ELF-1 (cell line): ENCODE measurements at regions not wholly inside any gene's neighbourhood (a gene's known extent, or its start where the extent isn't known, plus 50 kb on each side); places are given as distances from the start of the nearest gene placed in this dataset.
A peak's percentile ranks its signal among the peaks of the same experiment; 100 is the strongest.
"Not testable (repeated sequence)": the region's sequence is repeated elsewhere in the genome, so short reads cannot be mapped to it uniquely, and the experiment has no call there.

Experiments
- DNase-seq: peaks from one replicate; pipeline ENCODE4 v3.0.0-alpha.2; 2016; ENCODE audit warnings: low read depth, low spot score

DNA sequence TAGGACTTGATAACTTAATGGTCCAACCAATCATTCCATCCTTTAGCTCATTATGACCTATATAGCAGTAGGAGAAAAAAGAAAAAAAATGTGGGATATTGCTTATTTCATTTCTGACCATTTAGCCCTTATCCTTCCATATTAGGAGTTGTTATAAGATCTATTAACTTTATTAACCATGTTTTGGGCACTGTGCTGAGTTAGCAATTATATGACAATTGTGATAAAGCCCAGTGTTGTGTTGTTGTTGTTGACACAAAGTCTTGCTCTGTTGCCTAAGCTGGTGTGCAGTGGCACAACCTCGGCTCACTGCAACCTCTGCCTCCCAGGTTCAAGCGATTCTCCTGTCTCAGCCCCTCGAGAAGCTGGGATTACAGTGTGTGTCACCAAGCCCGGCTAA lies 569.7 kb upstream of the FOXG1 start:
- no peak for DNase-seq

GRCh38 chr14:28220391-28220790 lies 546.2 kb upstream of the FOXG1 start:
- no peak for DNase-seq

DNA sequence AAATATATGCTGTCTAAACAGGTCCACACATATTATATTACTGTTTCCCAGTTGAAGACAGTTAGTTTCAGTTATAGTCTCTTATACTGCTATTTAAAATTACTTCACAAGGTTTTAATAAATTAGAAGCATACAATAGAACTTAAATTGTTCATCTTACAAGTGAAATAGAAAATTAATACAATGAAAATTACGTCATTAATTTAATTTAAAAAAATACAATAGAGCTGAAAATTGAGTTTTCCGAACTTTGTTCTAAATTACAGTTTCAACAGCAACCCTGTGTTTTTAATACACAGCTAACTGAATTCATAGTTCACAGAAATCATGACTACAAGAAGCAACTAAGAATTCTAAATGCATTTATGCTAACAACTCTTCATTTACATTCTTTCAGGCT lies 525.7 kb upstream of the FOXG1 start:
- DNase-seq: no peak

- no peak for DNase-seq
These were observed 523.7 kb upstream of the FOXG1 start for GRCh38 chr14:28242895-28243294.

GRCh38 chr14:28243600-28243999 lies 523.0 kb upstream of the FOXG1 start:
- no peak for DNase-seq

GRCh38 chr14:28245216-28245615 lies 521.4 kb upstream of the FOXG1 start:
- no peak for DNase-seq

- no peak for DNase-seq
These were observed 519.1 kb upstream of the FOXG1 start for GRCh38 chr14:28247491-28247890.

DNA sequence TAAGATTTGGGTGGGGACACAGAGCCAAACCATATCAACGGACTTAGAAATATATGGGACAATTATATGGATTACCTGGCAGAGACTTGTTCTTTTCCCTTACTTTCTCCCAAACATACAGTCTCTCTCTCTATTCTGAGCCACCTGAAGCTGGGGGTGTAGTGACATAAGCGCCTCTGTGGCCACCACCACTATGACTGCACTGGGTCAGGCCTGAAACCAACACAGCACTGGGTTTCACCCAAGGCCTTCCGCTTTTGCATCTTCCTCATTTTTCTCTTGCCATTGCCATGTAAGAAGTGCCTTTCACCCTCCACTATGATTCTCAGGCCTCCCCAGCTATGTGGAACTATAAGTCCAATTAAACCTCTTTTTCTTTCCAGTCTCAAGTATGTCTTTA lies 514.5 kb upstream of the FOXG1 start:
- DNase-seq: not testable (repeated sequence)

- no peak for DNase-seq
These were observed 511.8 kb upstream of the FOXG1 start for GRCh38 chr14:28254768-28255167.

DNA sequence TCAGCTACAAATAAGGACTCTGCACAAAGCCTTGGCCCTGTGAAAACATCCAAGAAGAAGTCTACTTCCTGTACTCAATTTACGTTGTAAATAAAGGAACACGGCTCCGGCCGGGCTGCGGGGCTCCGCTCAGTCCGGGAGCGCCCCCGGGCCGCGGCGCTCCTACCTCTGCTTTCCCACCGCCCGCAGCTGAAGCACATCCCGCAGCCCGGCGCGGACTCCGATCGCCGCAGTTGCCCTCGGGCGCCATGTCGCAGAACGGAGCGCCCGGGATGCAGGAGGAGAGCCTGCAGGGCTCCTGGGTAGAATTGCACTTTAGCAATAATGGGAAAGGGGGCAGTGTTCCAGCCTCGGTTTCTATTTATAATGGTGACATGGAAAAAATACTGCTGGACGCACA lies 502.3 kb upstream of the FOXG1 start:
- peak; percentile 81 for DNase-seq

- DNase-seq: no peak
These were observed 494.3 kb upstream of the FOXG1 start for GRCh38 chr14:28272270-28272669.

GRCh38 chr14:28280530-28280929 lies 486.1 kb upstream of the FOXG1 start:
- no peak for DNase-seq

DNA sequence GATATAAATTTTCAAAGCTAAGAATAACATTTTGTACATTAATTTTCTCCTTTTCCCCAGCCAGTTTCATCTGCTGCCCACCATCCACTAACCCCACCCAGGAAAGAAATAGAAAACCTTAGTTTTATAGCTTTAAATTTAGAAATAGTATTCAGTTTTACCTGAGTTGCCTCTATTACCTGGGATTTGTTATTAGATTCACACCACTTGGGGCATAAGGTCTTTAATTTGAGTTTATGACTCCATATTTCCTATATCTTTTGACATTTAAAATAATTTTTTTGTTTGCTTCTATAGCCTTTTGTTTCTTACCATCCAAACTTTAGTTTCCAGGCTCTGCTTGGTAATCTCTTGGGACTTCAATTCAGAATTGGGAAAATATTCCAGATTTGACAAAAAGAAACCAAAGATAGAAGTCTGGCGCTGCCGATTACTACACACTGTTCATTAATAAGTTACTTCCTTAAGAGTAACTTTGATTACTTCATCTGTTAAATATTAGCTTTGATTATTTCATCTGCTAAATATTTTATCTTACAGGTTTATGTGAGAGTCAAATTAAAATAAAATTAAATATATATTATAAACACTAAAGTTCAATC lies 485.5 kb upstream of the FOXG1 start:
- DNase-seq: no peak

DNA sequence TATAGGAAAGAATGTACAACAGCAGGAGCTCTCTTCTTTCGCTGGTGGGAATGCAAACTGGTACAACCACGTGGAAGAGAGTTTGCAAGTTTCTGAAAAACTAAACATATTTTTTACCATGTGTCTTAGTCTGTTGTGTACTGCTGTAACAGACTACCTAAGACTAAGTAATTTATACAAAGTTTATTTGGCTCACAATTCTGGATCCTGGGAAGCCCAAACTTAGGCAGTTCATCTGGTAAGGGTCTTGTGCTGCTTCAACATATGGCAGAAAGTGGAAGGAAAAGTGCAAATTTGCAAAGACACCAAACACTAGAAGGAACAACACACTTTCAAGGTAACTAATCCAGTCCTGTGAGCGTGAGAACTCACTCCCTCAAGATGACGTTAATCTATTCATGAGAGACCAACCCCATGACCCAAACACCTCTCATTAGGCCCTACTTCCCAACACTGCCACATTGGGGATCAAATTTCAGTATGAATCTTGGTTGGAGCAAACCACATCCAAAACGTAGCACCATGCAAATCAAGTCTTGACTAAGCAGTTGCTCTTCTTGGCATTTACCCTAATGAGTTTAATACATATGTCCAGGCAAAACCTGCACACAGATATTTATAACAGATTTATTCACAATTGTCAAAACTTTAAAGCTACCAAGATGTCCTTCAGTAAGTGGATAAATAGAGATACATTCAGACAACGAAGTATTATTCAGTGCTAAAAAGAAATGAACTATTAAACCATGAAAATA lies 481.9 kb upstream of the FOXG1 start:
- DNase-seq: no peak

- peak; percentile 34 for DNase-seq
These were observed 471.6 kb upstream of the FOXG1 start for GRCh38 chr14:28294834-28295440.

DNA sequence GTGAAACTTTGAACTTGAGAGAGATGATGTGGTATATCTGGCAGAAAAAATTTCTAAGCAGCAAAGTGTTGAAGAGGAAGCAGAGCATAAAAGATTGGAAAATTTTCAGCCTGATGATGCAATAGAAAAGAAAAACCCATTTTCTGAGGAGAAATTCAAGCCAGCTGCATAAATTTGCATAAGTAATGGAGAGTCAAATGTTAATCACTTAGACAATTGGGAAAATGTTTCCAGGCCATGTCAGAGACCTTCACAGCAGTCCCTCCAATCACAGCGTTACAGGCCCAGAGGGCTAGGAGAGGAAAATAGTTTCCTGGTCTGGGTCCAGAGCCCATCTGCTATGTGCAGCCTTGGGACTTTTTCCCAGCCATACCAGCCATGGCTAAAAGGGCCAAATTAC lies 469.0 kb upstream of the FOXG1 start:
- no peak for DNase-seq

DNA sequence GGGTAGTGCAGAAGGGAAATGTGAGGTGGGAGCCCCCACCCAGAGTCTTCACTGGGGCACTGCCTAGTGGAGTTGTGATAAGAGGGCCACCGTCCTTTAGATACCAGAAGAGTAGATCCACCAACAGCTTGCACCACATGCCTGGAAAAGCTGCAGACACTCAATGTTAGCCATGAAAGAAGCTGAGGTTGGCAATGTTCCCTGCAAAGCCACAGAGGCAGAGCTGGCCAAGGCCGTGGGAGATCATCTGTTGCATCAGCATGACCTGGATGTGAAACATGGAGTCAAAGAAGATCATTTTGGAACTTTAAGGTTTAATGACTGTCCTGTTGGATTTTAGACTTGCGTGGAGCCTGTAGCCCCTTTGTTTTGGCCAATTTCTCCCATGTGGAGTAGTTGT lies 468.4 kb upstream of the FOXG1 start:
- no peak for DNase-seq

GRCh38 chr14:28299227-28299626 lies 467.4 kb upstream of the FOXG1 start:
- DNase-seq: no peak

- no peak for DNase-seq
These were observed 466.2 kb upstream of the FOXG1 start for GRCh38 chr14:28300356-28300755.

GRCh38 chr14:28301179-28301578 lies 465.4 kb upstream of the FOXG1 start:
- DNase-seq: no peak

GRCh38 chr14:28303248-28303647 lies 463.3 kb upstream of the FOXG1 start:
- no peak for DNase-seq

- no peak for DNase-seq
These were observed 460.6 kb upstream of the FOXG1 start for GRCh38 chr14:28305938-28306337.

- no peak for DNase-seq
These were observed 459.1 kb upstream of the FOXG1 start for GRCh38 chr14:28307506-28307905.
